ENCODE measurements at regions not wholly inside any gene's neighbourhood (a gene's known extent, or its start where the extent isn't known, plus 50 kb on each side); places are given as distances from the start of the nearest gene placed in this dataset.

DNA sequence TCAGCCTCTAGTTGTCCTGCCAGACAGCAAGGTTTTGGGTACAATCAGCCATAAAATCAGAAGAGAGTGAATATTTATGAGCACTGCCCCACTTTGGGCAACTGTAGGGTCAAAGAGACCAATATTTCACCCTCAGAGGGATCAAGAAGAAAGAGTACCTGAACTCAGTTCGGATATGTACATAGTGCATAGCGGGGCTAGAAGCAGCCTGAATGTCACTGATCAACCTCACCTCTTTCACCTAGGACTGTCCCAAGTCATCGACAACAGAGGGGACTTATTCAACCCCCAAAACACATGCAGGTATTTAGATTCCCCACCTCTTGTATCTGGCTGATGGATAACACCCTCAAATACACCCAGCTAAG is 446.9 kb downstream of the COG6 start:
- Mint-ChIP-seq H3K36me3 (ENCODE audit: low read depth) (peaks cover 3% of the 10 kb centered on the region), H3K27me3 (ENCODE audit: low read depth) (peaks cover 4% of the 10 kb centered on the region), H3K27ac (no peak overlapping the region), H3K9me3 (peaks cover 14% of the 10 kb centered on the region), H3K4me1 (no peaks in the 10 kb centered on the region), H3K4me3 (no peak overlapping the region)
- TF ChIP-seq, protein P1, sequence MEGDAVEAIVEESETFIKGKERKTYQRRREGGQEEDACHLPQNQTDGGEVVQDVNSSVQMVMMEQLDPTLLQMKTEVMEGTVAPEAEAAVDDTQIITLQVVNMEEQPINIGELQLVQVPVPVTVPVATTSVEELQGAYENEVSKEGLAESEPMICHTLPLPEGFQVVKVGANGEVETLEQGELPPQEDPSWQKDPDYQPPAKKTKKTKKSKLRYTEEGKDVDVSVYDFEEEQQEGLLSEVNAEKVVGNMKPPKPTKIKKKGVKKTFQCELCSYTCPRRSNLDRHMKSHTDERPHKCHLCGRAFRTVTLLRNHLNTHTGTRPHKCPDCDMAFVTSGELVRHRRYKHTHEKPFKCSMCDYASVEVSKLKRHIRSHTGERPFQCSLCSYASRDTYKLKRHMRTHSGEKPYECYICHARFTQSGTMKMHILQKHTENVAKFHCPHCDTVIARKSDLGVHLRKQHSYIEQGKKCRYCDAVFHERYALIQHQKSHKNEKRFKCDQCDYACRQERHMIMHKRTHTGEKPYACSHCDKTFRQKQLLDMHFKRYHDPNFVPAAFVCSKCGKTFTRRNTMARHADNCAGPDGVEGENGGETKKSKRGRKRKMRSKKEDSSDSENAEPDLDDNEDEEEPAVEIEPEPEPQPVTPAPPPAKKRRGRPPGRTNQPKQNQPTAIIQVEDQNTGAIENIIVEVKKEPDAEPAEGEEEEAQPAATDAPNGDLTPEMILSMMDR (IDR thresholded peaks at IDR 0.05; ENCODE audit: unreplicated experiment in 3 of 3) = no peak

- H3K9me3 Mint-ChIP-seq = peaks cover 10% of the 10 kb centered on the region
- H3K27ac Mint-ChIP-seq = peak overlapping the region in 1 of 3 experiments; percentile 13
- no peak overlapping the region for H3K4me3 Mint-ChIP-seq
- TF ChIP-seq, protein P1 (IDR thresholded peaks at IDR 0.05; ENCODE audit: unreplicated experiment in 3 of 3) = no peak
- H3K27me3 Mint-ChIP-seq (ENCODE audit: low read depth) = peaks cover 4% of the 10 kb centered on the region
- H3K4me1 Mint-ChIP-seq = no peaks in the 10 kb centered on the region
- H3K36me3 Mint-ChIP-seq (ENCODE audit: low read depth) = peaks cover 3% of the 10 kb centered on the region
These were observed 447.4 kb downstream of the COG6 start for GRCh38 chr13:40102854-40103253.

DNA sequence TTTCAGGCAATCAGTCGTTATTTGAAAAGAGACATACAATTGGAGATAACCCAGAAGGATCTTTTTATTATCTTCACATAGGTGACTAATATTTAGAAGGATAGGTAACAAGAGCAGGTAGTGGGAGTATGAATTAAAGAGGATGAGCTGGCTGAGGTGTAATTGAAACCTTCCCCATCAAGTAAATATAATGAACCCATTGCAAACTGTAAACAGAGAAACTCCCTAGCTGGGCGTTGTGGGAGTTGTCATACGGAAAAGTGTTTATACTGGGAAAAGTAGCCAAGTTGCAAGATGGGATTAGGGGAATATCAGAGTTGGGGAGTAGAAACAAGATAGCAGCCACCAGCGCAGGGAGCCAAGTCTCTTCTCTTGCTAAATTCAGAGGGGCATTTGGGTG is 448.4 kb downstream of the COG6 start:
- Mint-ChIP-seq H3K27me3 (ENCODE audit: low read depth) (peaks cover 4% of the 10 kb centered on the region), H3K27ac (peak overlapping the region in 1 of 3 experiments; percentile 18), H3K9me3 (peaks cover 6% of the 10 kb centered on the region), H3K4me3 (no peak overlapping the region), H3K36me3 (ENCODE audit: low read depth) (no peaks in the 10 kb centered on the region), H3K4me1 (no peaks in the 10 kb centered on the region)
- TF ChIP-seq, protein P1 (IDR thresholded peaks at IDR 0.05; ENCODE audit: unreplicated experiment in 3 of 3) = no peak

DNA sequence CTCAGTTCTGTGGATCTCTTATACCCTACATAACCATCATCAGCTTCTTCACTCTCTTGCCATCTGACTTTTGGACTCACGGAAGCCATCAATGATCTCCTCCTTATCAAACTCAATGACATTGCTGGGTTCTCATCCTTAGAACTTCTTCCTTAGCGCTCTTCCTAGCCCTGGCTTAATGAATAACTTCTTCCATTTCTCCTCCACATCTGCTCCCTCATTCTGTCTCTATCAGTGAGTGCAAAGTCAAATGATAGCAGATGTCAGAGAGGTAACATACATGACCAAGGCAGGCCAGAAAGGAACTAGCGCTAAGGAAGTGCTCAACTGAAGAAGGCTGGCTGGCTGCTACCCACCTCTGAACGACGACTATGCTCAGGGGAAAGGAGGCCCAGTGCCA is 449.8 kb downstream of the COG6 start:
- no peaks in the 10 kb centered on the region for H3K36me3 Mint-ChIP-seq (ENCODE audit: low read depth)
- no peaks in the 10 kb centered on the region for H3K4me1 Mint-ChIP-seq
- H3K9me3 Mint-ChIP-seq = peaks cover 1% of the 10 kb centered on the region
- H3K27ac Mint-ChIP-seq = no peak overlapping the region
- TF ChIP-seq, protein P1 (IDR thresholded peaks at IDR 0.05; ENCODE audit: unreplicated experiment in 3 of 3) = no peak
- H3K27me3 Mint-ChIP-seq (ENCODE audit: low read depth) = peaks cover 4% of the 10 kb centered on the region
- H3K4me3 Mint-ChIP-seq = no peak overlapping the region

GRCh38 chr13:40109351-40109844 is 453.9 kb downstream of the COG6 start:
- peaks cover 5% of the 10 kb centered on the region for H3K27me3 Mint-ChIP-seq (ENCODE audit: low read depth)
- H3K4me3 Mint-ChIP-seq = no peak overlapping the region
- TF ChIP-seq, protein P1 (IDR thresholded peaks at IDR 0.05; ENCODE audit: unreplicated experiment in 3 of 3) = no peak
- no peaks in the 10 kb centered on the region for H3K9me3 Mint-ChIP-seq
- H3K36me3 Mint-ChIP-seq (ENCODE audit: low read depth) = no peaks in the 10 kb centered on the region
- H3K4me1 Mint-ChIP-seq = no peaks in the 10 kb centered on the region
- no peak overlapping the region for H3K27ac Mint-ChIP-seq

DNA sequence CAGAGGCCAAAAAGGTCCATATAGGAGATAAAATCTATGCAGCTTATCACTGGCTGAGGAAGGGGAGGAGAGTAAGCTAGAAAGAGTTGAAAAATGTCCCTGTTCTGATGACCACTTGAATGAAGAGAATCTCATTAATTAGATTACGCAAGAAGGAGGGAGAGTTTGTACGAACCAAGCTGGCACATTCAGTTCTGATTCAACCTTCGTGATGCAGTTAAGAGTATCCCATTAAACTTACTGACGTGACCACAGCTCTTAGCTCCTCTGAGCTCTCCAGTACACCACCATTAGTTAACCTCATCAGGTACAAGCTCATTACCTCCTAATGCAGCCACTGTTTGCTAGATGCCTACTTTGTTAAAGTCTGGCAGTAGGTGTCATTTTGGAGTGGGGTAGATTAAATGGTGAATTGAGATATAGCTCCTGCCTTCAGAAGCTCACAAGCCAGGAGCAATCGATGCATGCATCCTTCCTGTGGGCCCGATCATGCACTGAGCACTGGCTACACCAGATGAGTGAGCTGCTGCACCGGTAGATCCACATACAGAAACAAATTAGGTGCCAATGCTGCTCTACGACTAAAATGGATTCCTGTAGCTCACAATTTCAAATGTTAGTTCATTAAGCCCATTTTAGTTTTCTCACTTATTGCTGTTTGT is 458.3 kb downstream of the COG6 start:
- Mint-ChIP-seq H3K4me3 (no peak overlapping the region), H3K27me3 (ENCODE audit: low read depth) (peaks cover 5% of the 10 kb centered on the region), H3K27ac (no peak overlapping the region), H3K4me1 (peaks cover 15% of the 10 kb centered on the region), H3K36me3 (ENCODE audit: low read depth) (no peaks in the 10 kb centered on the region), H3K9me3 (no peaks in the 10 kb centered on the region)
- TF ChIP-seq, protein P1 (IDR thresholded peaks at IDR 0.05; ENCODE audit: unreplicated experiment in 3 of 3) = no peak
